ENCODE measurements at regions not wholly inside any gene's neighbourhood (a gene's known extent, or its start where the extent isn't known, plus 50 kb on each side); places are given as distances from the start of the nearest gene placed in this dataset.
A peak's percentile ranks its signal among the peaks of the same experiment; 100 is the strongest.
"Not testable (repeated sequence)": the region's sequence is repeated elsewhere in the genome, so short reads cannot be mapped to it uniquely, and the experiment has no call there.

DNA sequence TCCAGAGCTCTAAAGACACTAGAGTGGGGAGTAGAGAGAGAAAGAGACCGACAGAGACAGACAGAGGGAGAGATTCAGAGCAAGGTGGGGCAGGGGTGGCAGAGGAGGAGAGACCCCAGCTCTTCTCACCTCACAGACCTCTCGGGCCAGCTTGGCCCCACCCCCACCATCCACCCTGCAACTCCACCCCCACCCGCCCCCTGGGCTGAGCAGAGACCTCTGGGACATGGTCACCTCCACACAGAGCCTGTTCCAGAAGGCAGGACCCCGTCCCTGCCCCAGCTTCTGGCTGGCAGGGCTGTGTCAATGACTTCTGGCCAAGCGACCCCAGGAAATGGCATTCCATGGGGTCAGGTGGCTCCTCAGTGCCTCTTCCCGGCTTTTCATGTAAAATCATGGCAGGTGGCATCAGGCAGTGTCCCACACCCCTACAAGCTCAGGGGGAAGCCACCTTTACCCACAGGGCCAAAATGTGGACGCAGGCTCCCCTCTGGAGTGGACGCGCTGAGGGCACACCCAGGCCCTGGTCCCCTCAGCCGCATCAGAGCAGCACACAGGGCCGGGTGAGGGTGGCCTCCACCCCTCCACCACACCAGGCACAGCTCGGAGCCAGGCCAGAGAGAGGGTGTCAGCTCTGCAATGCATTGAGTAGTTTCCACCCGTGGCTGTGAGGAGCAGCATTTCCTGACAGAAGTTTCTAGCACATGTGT, 131.2 kb upstream of the LPCAT1 start:
- Mint-ChIP-seq H3K9me3 (no peaks in the 10 kb centered on the region), H3K27ac (no peak overlapping the region), H3K27me3 (peaks cover 42% of the 10 kb centered on the region), H3K4me1 (ENCODE audit: low read depth) (peaks cover 5% of the 10 kb centered on the region), H3K36me3 (ENCODE audit: low read depth) (no peaks in the 10 kb centered on the region), H3K4me3 (no peak overlapping the region)
- ATAC-seq (no peak), DNase-seq (no peak)
- CTCF ChIA-PET: interaction anchor here (0.7 to 3.4 kb wide), 3 partner anchors 10 to 488 kb away, joined by 3 to 29 read pairs (median 4); no protein-coding TSS in a partner anchor
- POLR2A ChIA-PET: no interaction called here
- no peak for TF ChIP-seq CTCF (IDR thresholded peaks at IDR 0.05)
- intact Hi-C loops (cut with micrococcal nuclease): no loop called here

GRCh38 chr5:1653698-1654651, 130.2 kb upstream of the LPCAT1 start:
- CTCF ChIA-PET: interaction anchor here (0.6 to 3.4 kb wide), 9 partner anchors 10 to 1007 kb away, joined by 3 to 29 read pairs (median 3); no protein-coding TSS in a partner anchor
- H3K4me3 Mint-ChIP-seq: peak overlapping the region; percentile 12

GRCh38 chr5:1652873-1653697, 129.3 kb upstream of the LPCAT1 start:
- ChIA-PET POLR2A (interaction anchor here (0.6 kb wide), 1 partner anchor 384 kb away, joined by 3 read pairs; no protein-coding TSS in a partner anchor), CTCF (interaction anchor here (0.6 to 3.4 kb wide), 11 partner anchors 9 to 1006 kb away, joined by 3 to 29 read pairs (median 3); no protein-coding TSS in a partner anchor)
- Mint-ChIP-seq H3K27me3 (peaks cover 43% of the 10 kb centered on the region), H3K4me3 (peak overlapping the region; percentile 12), H3K4me1 (ENCODE audit: low read depth) (peaks cover 9% of the 10 kb centered on the region), H3K36me3 (ENCODE audit: low read depth) (no peaks in the 10 kb centered on the region), H3K27ac (no peak overlapping the region), H3K9me3 (no peaks in the 10 kb centered on the region)
- TF ChIP-seq CTCF (IDR thresholded peaks at IDR 0.05): no peak
- DNase-seq: peak; percentile 27
- ATAC-seq: peak; percentile 31
- intact Hi-C loops (cut with micrococcal nuclease): no loop called here

More at GRCh38 chr5:1653698-1654651, 130.2 kb upstream of the LPCAT1 start:
- intact Hi-C loops (cut with micrococcal nuclease); H3K36me3 Mint-ChIP-seq (ENCODE audit: low read depth); H3K9me3 Mint-ChIP-seq; POLR2A ChIA-PET; H3K27ac Mint-ChIP-seq; H3K4me1 Mint-ChIP-seq (ENCODE audit: low read depth): not testable (repeated sequence)
- peak; percentile 57 for DNase-seq
- TF ChIP-seq CTCF (IDR thresholded peaks at IDR 0.05): peak; percentile 63
- peaks cover 44% of the 10 kb centered on the region for H3K27me3 Mint-ChIP-seq
- ATAC-seq: peak; percentile 96

DNA sequence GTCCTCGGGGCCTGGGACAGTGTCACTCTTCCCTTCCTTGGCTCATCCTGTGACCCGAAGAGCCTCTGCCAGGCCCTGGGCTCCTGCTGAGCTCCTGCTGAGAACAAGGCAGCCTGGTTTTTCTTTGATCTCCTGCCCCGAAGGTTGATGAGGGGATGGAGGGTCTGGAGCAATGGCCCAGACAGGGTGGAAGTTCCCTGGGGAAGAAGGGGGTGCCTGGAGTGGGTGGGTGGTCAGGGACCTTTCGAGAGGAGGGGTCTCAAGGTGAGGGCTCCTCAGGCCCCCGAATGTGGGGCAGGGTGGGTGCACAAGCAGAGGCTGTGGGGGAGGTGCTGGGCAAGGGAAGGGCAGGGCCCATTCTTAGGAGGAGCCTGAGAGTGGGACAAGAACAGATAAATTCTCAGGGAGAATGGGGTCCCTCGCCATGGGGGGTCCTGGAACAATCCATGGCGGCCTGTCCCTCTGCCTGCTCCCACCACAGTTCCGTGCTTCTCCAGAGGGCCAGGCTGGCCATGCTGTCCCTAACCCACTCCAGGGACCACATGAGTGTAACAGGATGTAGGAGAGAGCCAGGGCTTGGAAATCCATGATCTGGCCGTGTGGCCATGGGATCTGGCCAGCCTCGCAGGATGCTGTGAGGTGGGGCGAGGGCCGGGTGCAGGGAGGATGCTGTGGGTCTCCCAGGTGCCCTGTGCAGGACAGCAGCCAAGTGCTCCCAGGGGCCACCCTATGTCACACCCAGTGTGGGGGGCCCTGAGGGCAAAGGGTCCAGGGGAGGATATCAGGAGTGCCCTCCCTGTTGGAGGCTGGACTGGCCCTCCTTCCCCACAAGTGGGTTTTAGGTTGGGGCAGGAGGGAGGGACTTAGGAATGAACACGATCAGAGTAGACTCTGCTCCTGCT, 128.5 kb upstream of the LPCAT1 start:
- intact Hi-C loops (cut with micrococcal nuclease): no loop called here
- ChIA-PET POLR2A (interaction anchor here (0.6 kb wide), 1 partner anchor 385 kb away, joined by 3 read pairs; no protein-coding TSS in a partner anchor), CTCF (interaction anchor here (0.7 to 3.4 kb wide), 5 partner anchors 8 to 92 kb away, joined by 3 to 29 read pairs (median 3); no protein-coding TSS in a partner anchor)
- ATAC-seq: no peak
- Mint-ChIP-seq H3K4me1 (ENCODE audit: low read depth) (peaks cover 9% of the 10 kb centered on the region), H3K27ac (no peak overlapping the region), H3K4me3 (no peak overlapping the region), H3K36me3 (ENCODE audit: low read depth) (no peaks in the 10 kb centered on the region), H3K27me3 (peaks cover 39% of the 10 kb centered on the region), H3K9me3 (no peaks in the 10 kb centered on the region)
- no peak for TF ChIP-seq CTCF (IDR thresholded peaks at IDR 0.05)
- no peak for DNase-seq
